Ascending aorta (tissue), 2 donors: ENCODE measurements at regions not wholly inside any gene's neighbourhood (a gene's known extent, or its start where the extent isn't known, plus 50 kb on each side); places are given as distances from the start of the nearest gene placed in this dataset.

ENCODE experiments used
- DNase-seq, 2 donors: peaks; one replicate each; pipeline ENCODE4 v3.0.0-alpha.2; 2019; ENCODE audit warnings: low spot score in 2 of 2
- H3K27ac ChIP-seq, 2 donors: fragments of 200-600 bp; sonication (generic); one replicate each; pipeline ENCODE4 v1.5.1; 2016 to 2017; ENCODE audit warnings: mild to moderate bottlenecking in 1 of 2
- H3K27me3 ChIP-seq: fragments of 200-600 bp; sonication (generic); one replicate; pipeline ENCODE4 v1.5.1; 2017
- H3K36me3 ChIP-seq, 2 donors: fragments of 200-600 bp; sonication (generic); one replicate each; pipeline ENCODE4 v1.5.1; 2016
- H3K4me1 ChIP-seq, 2 donors: fragments of 200-600 bp; sonication (generic); one replicate each; pipeline ENCODE4 v1.5.1; 2016 to 2017; ENCODE audit warnings: mild to moderate bottlenecking in 1 of 2
- H3K4me3 ChIP-seq, 2 donors: fragments of 200-600 bp; sonication (generic); one replicate each; pipeline ENCODE4 v1.5.1; 2016 to 2017; ENCODE audit warnings: mild to moderate bottlenecking in 1 of 2
- H3K9me3 ChIP-seq, 2 donors: fragments of 200-600 bp; sonication (generic); one replicate each; pipeline ENCODE4 v1.5.1; 2016
- intact Hi-C: fragments of 100-400 bp; cut with DNase I; formaldehyde crosslinking; loops from one replicate; pipeline ENCODE4 v1.15.1; 2023
- TF ChIP-seq, protein P1 (sequence below), 3 experiments: fragments of 200-600 bp in 2 of 3; fragments of 450-650 bp in 1 of 3; sonication (generic) in 2 of 3; IDR thresholded peaks; one replicate each; pipeline ENCODE4 v1.5.1; 2016 to 2019; ENCODE audit warnings: antibody characterized with exemption in 3 of 3, mild to moderate bottlenecking in 1 of 3, moderate library complexity in 1 of 3

DNA sequence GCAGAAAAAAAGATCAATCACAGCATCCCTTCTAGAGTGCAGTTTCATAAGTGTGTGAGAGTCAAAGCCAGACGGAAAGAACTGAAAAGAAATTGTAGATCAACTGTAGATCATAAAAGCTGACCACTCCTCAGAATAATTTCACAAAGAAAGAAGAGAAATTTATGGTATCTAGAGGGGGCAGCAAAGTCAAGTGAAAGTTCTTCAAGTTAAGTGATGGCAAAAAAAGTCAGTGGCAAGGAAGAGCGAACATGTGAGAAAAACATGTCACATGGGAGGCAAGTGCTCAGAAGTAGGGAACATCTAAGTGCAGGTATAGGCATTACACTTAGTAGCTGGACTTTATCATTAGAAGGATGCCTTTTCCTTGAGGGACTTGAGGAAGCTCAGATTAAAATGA is 245.1 kb upstream of the ISL1 start:
- Histone ChIP-seq H3K4me1 (no peaks in the 10 kb centered on the region), H3K36me3 (no peaks in the 10 kb centered on the region), H3K27ac (no peak overlapping the region), H3K9me3 (no peaks in the 10 kb centered on the region), H3K4me3 (no peak overlapping the region), H3K27me3 (no peaks in the 10 kb centered on the region)
- TF ChIP-seq, protein P1, sequence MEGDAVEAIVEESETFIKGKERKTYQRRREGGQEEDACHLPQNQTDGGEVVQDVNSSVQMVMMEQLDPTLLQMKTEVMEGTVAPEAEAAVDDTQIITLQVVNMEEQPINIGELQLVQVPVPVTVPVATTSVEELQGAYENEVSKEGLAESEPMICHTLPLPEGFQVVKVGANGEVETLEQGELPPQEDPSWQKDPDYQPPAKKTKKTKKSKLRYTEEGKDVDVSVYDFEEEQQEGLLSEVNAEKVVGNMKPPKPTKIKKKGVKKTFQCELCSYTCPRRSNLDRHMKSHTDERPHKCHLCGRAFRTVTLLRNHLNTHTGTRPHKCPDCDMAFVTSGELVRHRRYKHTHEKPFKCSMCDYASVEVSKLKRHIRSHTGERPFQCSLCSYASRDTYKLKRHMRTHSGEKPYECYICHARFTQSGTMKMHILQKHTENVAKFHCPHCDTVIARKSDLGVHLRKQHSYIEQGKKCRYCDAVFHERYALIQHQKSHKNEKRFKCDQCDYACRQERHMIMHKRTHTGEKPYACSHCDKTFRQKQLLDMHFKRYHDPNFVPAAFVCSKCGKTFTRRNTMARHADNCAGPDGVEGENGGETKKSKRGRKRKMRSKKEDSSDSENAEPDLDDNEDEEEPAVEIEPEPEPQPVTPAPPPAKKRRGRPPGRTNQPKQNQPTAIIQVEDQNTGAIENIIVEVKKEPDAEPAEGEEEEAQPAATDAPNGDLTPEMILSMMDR (IDR thresholded peaks at IDR 0.05) = no peak
- no peak for DNase-seq
- intact Hi-C loops = no loop called here

DNA sequence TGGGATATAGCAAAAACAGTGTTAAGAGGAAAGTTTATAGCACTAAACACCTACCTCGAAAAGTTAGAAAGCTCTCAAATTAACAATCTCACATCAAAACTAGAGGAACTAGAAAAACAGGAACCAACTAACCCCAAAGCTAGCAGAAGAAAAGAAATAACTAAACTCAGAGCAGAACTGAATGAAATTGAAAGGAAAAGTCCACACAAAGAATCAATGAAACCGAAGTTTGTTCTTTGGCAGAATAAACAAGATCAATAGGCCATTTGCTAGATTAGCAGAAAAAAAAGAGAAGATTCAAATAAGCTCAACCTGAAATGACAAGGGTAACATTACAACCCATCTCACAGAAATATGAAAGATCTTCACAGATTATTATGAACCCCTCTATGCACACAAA is 234.8 kb upstream of the ISL1 start:
- H3K9me3 ChIP-seq = no peaks in the 10 kb centered on the region
- no peak overlapping the region for H3K27ac ChIP-seq
- H3K4me1 ChIP-seq = no peaks in the 10 kb centered on the region
- no peak overlapping the region for H3K4me3 ChIP-seq
- TF ChIP-seq, protein P1 (IDR thresholded peaks at IDR 0.05) = no peak
- no peaks in the 10 kb centered on the region for H3K27me3 ChIP-seq
- intact Hi-C loops = no loop called here
- no peaks in the 10 kb centered on the region for H3K36me3 ChIP-seq
- no peak for DNase-seq

GRCh38 chr5:51156222-51156621 is 227.0 kb upstream of the ISL1 start:
- Histone ChIP-seq H3K9me3 (no peaks in the 10 kb centered on the region), H3K4me3 (no peak overlapping the region), H3K27me3 (no peaks in the 10 kb centered on the region), H3K27ac (no peak overlapping the region), H3K4me1 (no peaks in the 10 kb centered on the region), H3K36me3 (no peaks in the 10 kb centered on the region)
- TF ChIP-seq, protein P1 (IDR thresholded peaks at IDR 0.05) = no peak
- intact Hi-C loops = no loop called here
- DNase-seq = no peak

DNA sequence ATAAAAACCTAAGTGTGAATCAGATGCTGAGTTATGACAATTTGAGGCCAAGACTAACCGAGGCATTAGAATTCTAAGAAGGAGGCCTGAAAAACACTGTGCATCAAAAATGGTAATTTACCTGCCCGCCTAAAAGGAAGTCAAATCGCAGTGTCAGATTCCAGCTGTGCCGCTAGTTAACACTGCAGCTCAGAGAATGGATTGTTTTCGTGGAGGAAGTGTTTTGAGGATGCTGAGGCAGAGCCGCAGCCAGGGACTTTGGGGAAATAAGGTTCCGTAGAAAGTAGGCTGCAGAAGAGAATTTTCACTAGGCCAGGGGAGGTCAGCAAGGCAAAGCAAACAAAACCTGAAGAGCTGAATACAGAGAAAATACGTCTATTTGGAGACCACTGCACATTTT is 226.4 kb upstream of the ISL1 start:
- intact Hi-C loops = no loop called here
- Histone ChIP-seq H3K27me3 (no peaks in the 10 kb centered on the region), H3K36me3 (no peaks in the 10 kb centered on the region), H3K4me3 (no peak overlapping the region), H3K9me3 (peaks cover 0 to 3% of the 10 kb centered on the region in 2 donors), H3K4me1 (no peaks in the 10 kb centered on the region), H3K27ac (no peak overlapping the region)
- DNase-seq = no peak
- TF ChIP-seq, protein P1 (IDR thresholded peaks at IDR 0.05) = no peak

DNA sequence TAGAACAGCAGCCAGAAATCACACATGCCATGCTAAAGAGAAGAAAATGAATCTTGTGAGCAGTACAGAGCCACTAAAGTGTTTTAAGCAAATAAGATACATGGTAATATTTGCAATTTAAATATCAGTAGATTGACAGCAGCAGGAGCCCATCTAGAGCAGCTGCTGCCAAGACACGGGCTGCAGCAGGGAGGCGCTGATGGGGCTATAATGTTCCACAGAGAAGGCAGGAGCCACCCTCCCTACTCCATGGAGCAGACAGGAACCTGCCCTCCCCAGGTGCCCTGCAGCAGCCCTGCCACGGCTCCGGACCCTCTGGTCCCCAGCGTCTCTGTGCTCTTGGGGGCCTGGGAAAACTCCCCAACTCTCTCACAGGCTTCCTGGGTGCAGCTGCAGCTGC is 224.1 kb upstream of the ISL1 start:
- peaks cover 0 to 12% of the 10 kb centered on the region in 2 donors for H3K9me3 ChIP-seq
- DNase-seq = no peak
- TF ChIP-seq, protein P1 (IDR thresholded peaks at IDR 0.05) = no peak
- intact Hi-C loops = no loop called here
- H3K4me3 ChIP-seq = no peak overlapping the region
- no peaks in the 10 kb centered on the region for H3K4me1 ChIP-seq
- H3K27ac ChIP-seq = no peak overlapping the region
- no peaks in the 10 kb centered on the region for H3K36me3 ChIP-seq
- H3K27me3 ChIP-seq = no peaks in the 10 kb centered on the region

GRCh38 chr5:51159606-51160005 is 223.6 kb upstream of the ISL1 start:
- Histone ChIP-seq H3K27ac (no peak overlapping the region), H3K27me3 (no peaks in the 10 kb centered on the region), H3K36me3 (no peaks in the 10 kb centered on the region), H3K9me3 (peaks cover 0 to 12% of the 10 kb centered on the region in 2 donors), H3K4me1 (no peaks in the 10 kb centered on the region), H3K4me3 (no peak overlapping the region)
- intact Hi-C loops = no loop called here
- DNase-seq = no peak
- TF ChIP-seq, protein P1 (IDR thresholded peaks at IDR 0.05) = no peak
